ENCODE measurements at regions not wholly inside any gene's neighbourhood (a gene's known extent, or its start where the extent isn't known, plus 50 kb on each side); places are given as distances from the start of the nearest gene placed in this dataset.
A peak's percentile ranks its signal among the peaks of the same experiment; 100 is the strongest.

DNA sequence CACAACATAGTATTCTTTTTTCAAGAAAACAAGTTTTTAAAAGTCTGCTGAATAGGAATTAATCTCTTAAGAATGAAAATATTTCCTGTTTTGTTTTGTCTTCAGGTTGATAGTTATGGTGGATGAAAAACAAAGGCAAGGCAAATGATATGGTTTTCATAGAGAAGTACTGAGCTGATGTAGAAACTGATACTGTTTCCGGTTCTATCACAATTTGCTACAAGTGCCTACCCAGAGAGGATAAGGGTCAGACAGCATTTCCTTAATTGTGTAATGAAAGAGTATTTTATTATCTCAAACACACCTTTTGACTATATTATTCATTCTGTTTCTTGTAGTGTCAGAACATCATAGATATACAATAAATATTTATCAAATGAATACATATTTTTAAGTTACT, 836.3 kb downstream of the SQOR start:
- no peaks in the 10 kb centered on the region for H3K79me2 ChIP-seq (ENCODE audit: low read length)
- peak; percentile 12 for DNase-seq
- H3K9me2 ChIP-seq (replicated peaks; ENCODE audit: insufficient read depth, low read length) = no peaks in the 10 kb centered on the region
- no peaks in the 10 kb centered on the region for H3F3A ChIP-seq (ENCODE audit: insufficient read depth, low read length)
- H3K4me1 ChIP-seq (ENCODE audit: low read length) = no peaks in the 10 kb centered on the region
- no peak overlapping the region for H3K9ac ChIP-seq (ENCODE audit: low read length)
- no peaks in the 10 kb centered on the region for H4K20me1 ChIP-seq (ENCODE audit: insufficient read depth, low read length)
- H2AFZ ChIP-seq (ENCODE audit: low read length) = 0 out of 2 replicates have a peak overlapping the region, but pooled peaks have one; percentile 14
- H3K36me3 ChIP-seq (replicated peaks; ENCODE audit: insufficient read depth, low read length) = no peaks in the 10 kb centered on the region
- no peaks in the 10 kb centered on the region for H3K27me3 ChIP-seq (replicated peaks; ENCODE audit: insufficient read depth, low read length)
- TF ChIP-seq EZH2 (optimal IDR thresholded peaks at IDR 0.05; ENCODE audit: low read depth, low read length) (no peak), EZH2phosphoT487 (IDR thresholded peaks at IDR 0.05; ENCODE audit: low read length) (no peak)
- TF ChIP-seq, protein P1, sequence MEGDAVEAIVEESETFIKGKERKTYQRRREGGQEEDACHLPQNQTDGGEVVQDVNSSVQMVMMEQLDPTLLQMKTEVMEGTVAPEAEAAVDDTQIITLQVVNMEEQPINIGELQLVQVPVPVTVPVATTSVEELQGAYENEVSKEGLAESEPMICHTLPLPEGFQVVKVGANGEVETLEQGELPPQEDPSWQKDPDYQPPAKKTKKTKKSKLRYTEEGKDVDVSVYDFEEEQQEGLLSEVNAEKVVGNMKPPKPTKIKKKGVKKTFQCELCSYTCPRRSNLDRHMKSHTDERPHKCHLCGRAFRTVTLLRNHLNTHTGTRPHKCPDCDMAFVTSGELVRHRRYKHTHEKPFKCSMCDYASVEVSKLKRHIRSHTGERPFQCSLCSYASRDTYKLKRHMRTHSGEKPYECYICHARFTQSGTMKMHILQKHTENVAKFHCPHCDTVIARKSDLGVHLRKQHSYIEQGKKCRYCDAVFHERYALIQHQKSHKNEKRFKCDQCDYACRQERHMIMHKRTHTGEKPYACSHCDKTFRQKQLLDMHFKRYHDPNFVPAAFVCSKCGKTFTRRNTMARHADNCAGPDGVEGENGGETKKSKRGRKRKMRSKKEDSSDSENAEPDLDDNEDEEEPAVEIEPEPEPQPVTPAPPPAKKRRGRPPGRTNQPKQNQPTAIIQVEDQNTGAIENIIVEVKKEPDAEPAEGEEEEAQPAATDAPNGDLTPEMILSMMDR (IDR thresholded peaks at IDR 0.05; ENCODE audit: low read length) = no peak
- H3K9me3 ChIP-seq (replicated peaks; ENCODE audit: insufficient read depth, low read length) = no peaks in the 10 kb centered on the region
- no peak overlapping the region for H3K4me2 ChIP-seq (ENCODE audit: low read depth, low read length)
- no peak overlapping the region; the same call in 1 of the 2 replicates for H3K27ac ChIP-seq (ENCODE audit: low read length)
- no peak overlapping the region for H3K4me3 ChIP-seq (ENCODE audit: low read length)

DNA sequence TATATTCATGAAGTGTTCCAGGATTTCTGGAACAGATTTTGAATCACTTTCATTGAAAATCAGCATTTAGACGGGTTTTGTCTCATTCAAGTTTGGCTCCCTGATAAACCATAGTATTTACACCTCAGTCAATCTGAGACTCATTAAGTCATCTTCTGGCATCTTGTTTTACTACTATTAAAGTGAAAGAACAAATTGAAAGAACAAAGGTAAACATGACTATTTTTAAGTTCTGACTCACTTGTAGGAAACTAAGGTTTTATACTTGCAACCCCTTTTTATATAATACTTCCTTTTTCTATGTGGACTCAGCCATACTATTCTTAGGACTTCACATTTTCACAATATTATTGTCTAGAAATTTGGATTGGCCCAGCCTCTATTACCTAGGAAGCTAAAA, 854.4 kb downstream of the SQOR start:
- Histone ChIP-seq H3K27ac (ENCODE audit: low read length) (peak overlapping the region; percentile 41; the same call in 1 of the 2 replicates), H3K4me1 (ENCODE audit: low read length) (peaks cover 21% of the 10 kb centered on the region), H4K20me1 (ENCODE audit: insufficient read depth, low read length) (no peaks in the 10 kb centered on the region), H3K4me3 (ENCODE audit: low read length) (no peak overlapping the region), H3K4me2 (ENCODE audit: low read depth, low read length) (peak overlapping the region; percentile 47), H3K9ac (ENCODE audit: low read length) (no peak overlapping the region), H3K9me3 (replicated peaks; ENCODE audit: insufficient read depth, low read length) (no peaks in the 10 kb centered on the region), H2AFZ (ENCODE audit: low read length) (0 out of 2 replicates have a peak overlapping the region, but pooled peaks have one; percentile 18), H3K9me2 (replicated peaks; ENCODE audit: insufficient read depth, low read length) (no peaks in the 10 kb centered on the region), H3F3A (ENCODE audit: insufficient read depth, low read length) (peaks cover 4% of the 10 kb centered on the region; the same call in 1 of the 2 replicates), H3K36me3 (replicated peaks; ENCODE audit: insufficient read depth, low read length) (no peaks in the 10 kb centered on the region), H3K27me3 (replicated peaks; ENCODE audit: insufficient read depth, low read length) (no peaks in the 10 kb centered on the region), H3K79me2 (ENCODE audit: low read length) (no peaks in the 10 kb centered on the region)
- TF ChIP-seq EZH2 (optimal IDR thresholded peaks at IDR 0.05; ENCODE audit: low read depth, low read length) = no peak
- no peak for TF ChIP-seq EZH2phosphoT487 (IDR thresholded peaks at IDR 0.05; ENCODE audit: low read length)
- TF ChIP-seq, protein P1 (IDR thresholded peaks at IDR 0.05; ENCODE audit: low read length) = no peak
- DNase-seq = peak; percentile 64

DNA sequence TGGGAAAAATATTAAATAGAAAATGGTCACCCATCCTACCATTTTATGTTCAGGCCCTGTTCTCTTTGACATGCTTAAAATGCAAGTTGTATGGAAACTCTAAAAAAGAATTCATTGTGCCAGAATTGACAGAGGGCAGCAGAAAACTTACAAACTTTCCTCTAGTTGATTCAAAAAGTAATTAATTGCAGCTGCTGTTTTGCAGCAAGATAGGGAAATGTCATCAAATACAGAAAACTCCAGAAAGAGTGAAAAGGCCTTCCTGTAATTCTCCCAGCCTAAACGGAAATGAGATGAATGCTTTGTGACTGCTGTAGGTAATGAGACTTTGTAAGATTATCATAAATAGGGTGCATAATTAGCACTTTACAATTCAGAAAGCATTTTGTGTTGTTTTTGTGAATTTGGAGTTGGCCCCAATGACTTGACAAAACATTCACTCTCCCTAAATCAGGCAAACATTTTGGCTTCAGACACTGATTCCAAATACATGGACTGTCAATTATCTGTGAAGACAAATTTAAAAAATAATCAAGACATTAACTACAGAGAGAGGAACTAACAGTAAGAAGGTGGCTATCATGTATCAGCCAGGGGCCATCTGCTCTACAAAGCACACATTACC, 861.8 kb downstream of the SQOR start:
- no peak for DNase-seq

More for the DNA sequence above, 861.8 kb downstream of the SQOR start:
- Histone ChIP-seq H3F3A (ENCODE audit: insufficient read depth, low read length) (no peaks in the 10 kb centered on the region), H3K27ac (ENCODE audit: low read length) (no peak overlapping the region), H3K4me1 (ENCODE audit: low read length) (0 out of 2 replicates have a peak, but pooled peaks cover under 1% of the 10 kb centered on the region), H3K4me2 (ENCODE audit: low read depth, low read length) (no peak overlapping the region), H3K9ac (ENCODE audit: low read length) (no peak overlapping the region), H4K20me1 (ENCODE audit: insufficient read depth, low read length) (no peaks in the 10 kb centered on the region), H3K9me3 (replicated peaks; ENCODE audit: insufficient read depth, low read length) (no peaks in the 10 kb centered on the region), H3K9me2 (replicated peaks; ENCODE audit: insufficient read depth, low read length) (no peaks in the 10 kb centered on the region), H3K36me3 (replicated peaks; ENCODE audit: insufficient read depth, low read length) (no peaks in the 10 kb centered on the region), H3K4me3 (ENCODE audit: low read length) (no peak overlapping the region), H3K79me2 (ENCODE audit: low read length) (no peaks in the 10 kb centered on the region), H3K27me3 (replicated peaks; ENCODE audit: insufficient read depth, low read length) (no peaks in the 10 kb centered on the region), H2AFZ (ENCODE audit: low read length) (no peak overlapping the region)
- TF ChIP-seq EZH2 (optimal IDR thresholded peaks at IDR 0.05; ENCODE audit: low read depth, low read length) (no peak), EZH2phosphoT487 (IDR thresholded peaks at IDR 0.05; ENCODE audit: low read length) (no peak)
- TF ChIP-seq, protein P1 (IDR thresholded peaks at IDR 0.05; ENCODE audit: low read length) = no peak

Measured in MM.1S (cell line).